Activated T-helper 2 cell treated with anti-CD3 and anti-CD28 coated beads, Interferon-gamma antibody, Interleukin-2, Interleukin-4, amounts not matched to agents 10 μg/mL and 5 μg/mL and 100 μg/mL, durations not matched to agents 14 hours and 24 hours and 36 hours (primary cell): ENCODE measurements at regions not wholly inside any gene's neighbourhood (a gene's known extent, or its start where the extent isn't known, plus 50 kb on each side); places are given as distances from the start of the nearest gene placed in this dataset.
"Not testable (repeated sequence)": the region's sequence is repeated elsewhere in the genome, so short reads cannot be mapped to it uniquely, and the experiment has no call there.

Experiments used
- DNase-seq: peaks from one replicate; pipeline ENCODE4 v3.0.0; 2021; ENCODE audit warnings: low spot score
- H3K27ac Mint-ChIP-seq: one replicate; pipeline ENCODE4 v1.8.0; 2021; ENCODE audit warnings: mixed read lengths
- H3K27me3 Mint-ChIP-seq: one replicate; pipeline ENCODE4 v1.8.0; 2021; ENCODE audit warnings: low read depth, mixed read lengths
- H3K36me3 Mint-ChIP-seq: one replicate; pipeline ENCODE4 v1.8.0; 2021; ENCODE audit warnings: low read depth, mixed read lengths
- H3K4me1 Mint-ChIP-seq: one replicate; pipeline ENCODE4 v1.8.0; 2021; ENCODE audit warnings: low read depth, mixed read lengths
- H3K4me3 Mint-ChIP-seq: one replicate; pipeline ENCODE4 v1.8.0; 2021; ENCODE audit warnings: low read depth, mild to moderate bottlenecking, moderate library complexity, mixed read lengths
- H3K9me3 Mint-ChIP-seq: one replicate; pipeline ENCODE4 v1.8.0; 2021; ENCODE audit warnings: mixed read lengths
- intact Hi-C: fragments of 100-400 bp; cut with micrococcal nuclease; formaldehyde crosslinking; loops from one replicate; pipeline ENCODE4 v1.15.1; 2023

DNA sequence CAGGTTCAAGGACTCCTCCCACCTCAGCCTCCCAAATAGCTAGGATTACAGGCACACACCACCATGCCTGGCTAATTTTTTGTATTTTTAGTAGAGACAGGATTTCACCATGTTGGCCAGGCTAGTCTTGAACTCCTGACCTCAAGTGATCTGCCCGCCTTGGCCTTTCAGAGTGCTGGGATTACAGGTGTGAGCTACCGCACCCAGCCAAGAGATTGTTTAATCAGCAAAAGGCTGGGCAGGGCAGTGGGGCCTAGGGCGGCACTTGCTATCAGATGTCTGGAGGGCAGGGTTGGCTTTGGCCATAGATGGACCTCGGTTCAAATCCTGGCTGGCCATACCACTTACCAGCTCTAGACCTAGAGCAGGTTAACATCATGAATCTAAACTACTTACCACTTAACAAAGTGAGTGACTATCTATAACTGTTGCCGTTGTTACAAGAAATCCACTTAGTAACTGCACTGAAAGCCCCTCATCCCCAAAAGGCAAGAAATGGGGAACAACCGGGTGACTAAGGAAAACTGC, 60.9 kb upstream of the BCL2L14 start:
- peak overlapping the region; percentile 60 for H3K4me3 Mint-ChIP-seq
- peaks cover 12% of the 10 kb centered on the region for H3K36me3 Mint-ChIP-seq
- peaks cover 74% of the 10 kb centered on the region for H3K4me1 Mint-ChIP-seq
- not testable (repeated sequence) for DNase-seq, H3K27me3 Mint-ChIP-seq, H3K9me3 Mint-ChIP-seq
- H3K27ac Mint-ChIP-seq: peak overlapping the region; percentile 96
- intact Hi-C loops: loop anchor here (1.0 to 10.0 kb wide), 11 partner anchors 15 to 707 kb away; partner anchors contain the start of genes CDKN1B, ETV6 and GPR19

DNA sequence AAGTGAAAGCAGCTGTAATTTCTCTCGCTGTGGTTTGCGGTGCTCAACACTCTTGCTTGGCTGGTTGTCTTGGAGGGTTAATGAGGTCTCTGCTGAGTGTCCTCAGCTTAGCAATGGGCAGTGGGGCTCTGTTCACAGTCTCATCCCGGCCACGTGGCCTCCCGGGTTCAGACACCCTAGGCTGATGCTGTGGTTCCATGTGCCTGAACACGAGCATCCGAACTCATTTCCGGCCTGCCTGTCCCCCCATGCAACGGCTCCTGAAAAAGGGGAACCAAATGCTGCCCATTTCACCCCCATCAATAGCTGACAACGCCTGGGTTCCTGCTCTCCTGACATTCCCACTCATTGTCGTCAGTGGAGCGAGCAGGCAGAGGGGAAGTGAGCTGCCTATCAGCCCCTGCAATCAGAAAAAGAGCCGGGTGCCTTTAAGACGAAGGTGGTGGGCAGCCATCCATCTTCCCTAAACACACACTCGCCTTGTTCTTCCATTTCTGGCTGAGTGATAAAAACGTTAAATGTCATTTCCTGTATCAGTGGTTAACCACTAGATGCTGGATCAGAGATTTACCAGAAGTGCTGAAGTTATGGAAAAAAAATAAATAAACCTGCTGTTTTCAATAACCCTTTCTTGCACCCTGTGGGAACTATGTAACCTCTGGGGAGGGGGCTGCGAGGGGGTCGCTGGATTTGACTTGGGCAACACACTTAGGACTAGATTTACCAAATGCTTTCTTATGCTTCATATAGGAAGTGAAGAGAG, 60.3 kb upstream of the BCL2L14 start:
- Mint-ChIP-seq H3K27me3 (no peaks in the 10 kb centered on the region), H3K27ac (peak overlapping the region; percentile 96), H3K4me3 (peak overlapping the region; percentile 66), H3K9me3 (peaks cover 4% of the 10 kb centered on the region), H3K4me1 (peaks cover 78% of the 10 kb centered on the region), H3K36me3 (peaks cover 9% of the 10 kb centered on the region)
- intact Hi-C loops: loop anchor here (1.0 to 10.0 kb wide), 7 partner anchors 14 to 684 kb away; partner anchors contain the start of genes ETV6 and GPR19
- DNase-seq: peak; percentile 67

DNA sequence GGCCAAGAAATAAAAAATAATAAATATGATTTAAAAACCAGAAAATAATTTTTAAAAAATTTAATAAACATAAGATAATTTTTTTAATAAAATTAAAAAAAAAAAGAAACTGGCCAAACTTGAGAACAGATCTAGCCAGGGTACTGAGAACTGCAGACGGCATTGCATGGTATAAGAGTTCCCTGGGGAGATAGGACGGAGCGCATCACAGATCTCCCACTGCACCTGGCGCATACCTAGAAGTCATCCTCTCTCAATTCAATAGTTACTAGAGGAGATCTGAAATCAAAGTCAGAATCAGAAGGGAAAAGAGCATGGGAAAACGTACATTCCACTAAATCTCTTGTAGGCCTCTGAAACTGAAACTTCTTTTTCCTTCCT, 58.9 kb upstream of the BCL2L14 start:
- Mint-ChIP-seq H3K27me3 (no peaks in the 10 kb centered on the region), H3K36me3 (peaks cover 4% of the 10 kb centered on the region), H3K4me1 (peaks cover 86% of the 10 kb centered on the region), H3K9me3 (no peaks in the 10 kb centered on the region), H3K27ac (peak overlapping the region; percentile 66), H3K4me3 (no peak overlapping the region)
- intact Hi-C loops: loop anchor here (2.0 to 10.0 kb wide), 4 partner anchors 13 to 683 kb away; partner anchors contain the start of gene GPR19
- DNase-seq: no peak

DNA sequence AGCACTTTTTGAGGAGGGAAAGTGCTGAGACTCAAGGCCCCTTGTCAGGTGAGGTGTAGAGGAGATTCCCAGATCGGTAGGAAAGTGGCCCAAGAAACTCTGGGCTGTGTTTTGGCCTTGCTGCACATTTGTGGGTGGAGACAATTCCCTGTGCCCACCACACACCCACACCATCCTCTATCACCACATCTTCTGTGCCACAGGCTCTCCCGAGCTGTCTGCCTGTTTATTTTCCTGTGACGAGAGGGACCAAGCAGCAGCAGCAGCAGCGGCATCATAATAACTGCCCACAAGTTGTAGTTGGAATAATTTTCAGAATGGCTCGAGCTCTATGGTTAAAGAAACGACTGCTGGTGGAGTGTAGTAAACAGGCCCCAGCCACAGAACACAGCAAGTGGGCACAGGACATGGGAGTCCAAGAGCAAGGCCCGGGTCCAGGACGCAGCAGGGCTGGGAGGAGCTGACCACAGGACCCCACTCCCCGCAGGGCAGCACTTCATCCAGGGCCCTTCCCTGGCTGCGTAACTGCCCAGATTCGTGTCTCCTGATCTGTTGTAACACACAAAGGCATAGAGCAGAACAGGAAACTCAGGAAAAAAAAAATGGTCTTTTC, 55.6 kb upstream of the BCL2L14 start:
- H3K36me3 Mint-ChIP-seq: peaks cover 4% of the 10 kb centered on the region
- peaks cover 64% of the 10 kb centered on the region for H3K4me1 Mint-ChIP-seq
- intact Hi-C loops: loop anchor here (10.0 kb wide), 1 partner anchor 680 kb away; the partner anchor contains the start of gene GPR19
- H3K9me3 Mint-ChIP-seq: no peaks in the 10 kb centered on the region
- H3K4me3 Mint-ChIP-seq: no peak overlapping the region
- DNase-seq: no peak
- H3K27me3 Mint-ChIP-seq: no peaks in the 10 kb centered on the region
- H3K27ac Mint-ChIP-seq: peak overlapping the region; percentile 94

DNA sequence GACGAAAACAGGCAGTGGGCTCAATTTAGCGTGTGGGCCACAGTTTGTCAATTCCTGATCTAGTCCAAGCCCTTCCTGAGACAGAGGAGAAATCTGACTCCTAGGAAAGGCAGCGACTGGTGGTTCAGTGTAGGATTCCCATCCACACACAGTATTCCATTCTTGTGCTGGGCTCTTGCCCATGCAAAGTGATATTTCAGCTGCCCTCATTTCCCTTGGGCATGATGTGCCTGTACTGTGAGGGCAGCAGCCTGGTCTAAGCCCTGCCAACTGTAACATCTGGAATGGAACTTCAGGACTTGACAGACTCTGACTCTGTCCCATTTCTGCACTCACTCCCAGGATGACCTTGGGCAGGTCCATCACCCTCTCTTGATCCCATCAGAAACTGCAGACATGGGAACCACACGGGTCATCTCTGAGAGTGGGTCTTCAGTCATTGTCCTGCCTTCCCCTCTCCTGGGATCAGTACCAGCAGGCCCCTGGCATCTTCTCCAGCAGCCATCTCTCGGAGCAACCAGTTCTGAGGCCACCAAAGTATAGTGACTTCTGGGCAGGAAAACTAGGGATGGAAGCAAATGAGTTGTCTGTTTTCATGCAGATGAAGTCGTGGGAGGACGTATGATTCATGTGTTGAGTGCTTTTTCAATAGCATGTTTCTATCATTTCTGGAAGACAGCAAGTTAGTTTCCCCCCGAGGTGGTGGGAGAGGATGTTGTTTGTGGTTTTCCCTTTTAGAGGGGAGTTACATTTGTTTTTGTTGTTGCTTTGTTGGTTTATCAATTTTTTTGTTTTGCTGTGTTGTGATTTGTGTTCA, 54.2 kb upstream of the BCL2L14 start:
- Mint-ChIP-seq H3K9me3 (no peaks in the 10 kb centered on the region), H3K4me1 (peaks cover 51% of the 10 kb centered on the region), H3K4me3 (peak overlapping the region; percentile 35), H3K27ac (peak overlapping the region; percentile 94), H3K36me3 (peaks cover 4% of the 10 kb centered on the region), H3K27me3 (peaks cover 2% of the 10 kb centered on the region)
- DNase-seq: no peak
- intact Hi-C loops: loop anchor here (1.0 to 10.0 kb wide), 2 partner anchors 9 to 678 kb away; partner anchors contain the start of gene GPR19

DNA sequence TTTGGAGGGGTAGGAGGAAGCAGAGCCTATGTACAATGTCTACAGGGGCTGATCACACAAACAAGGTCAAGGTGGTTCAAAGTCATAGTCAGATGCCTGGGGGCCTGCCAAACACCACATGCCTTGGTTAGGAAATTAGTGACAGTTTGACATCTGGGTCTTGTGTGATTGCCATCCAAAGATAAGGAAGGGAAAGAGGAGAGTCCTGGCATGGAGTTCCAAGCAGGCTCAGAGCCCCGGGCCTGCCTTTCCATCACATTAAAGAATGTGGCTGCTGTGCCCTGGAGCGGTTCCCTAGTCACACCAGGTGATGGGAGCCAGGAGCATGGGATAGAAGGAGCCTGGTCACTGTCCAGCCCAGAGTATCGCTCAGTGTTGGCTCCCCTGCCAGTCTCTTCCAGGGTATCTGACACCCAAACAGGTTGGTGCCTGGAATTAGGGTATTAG, 53.6 kb upstream of the BCL2L14 start:
- Mint-ChIP-seq H3K27ac (peak overlapping the region; percentile 94), H3K9me3 (no peaks in the 10 kb centered on the region), H3K36me3 (peaks cover 3% of the 10 kb centered on the region), H3K4me3 (peak overlapping the region; percentile 35), H3K4me1 (peaks cover 46% of the 10 kb centered on the region), H3K27me3 (peaks cover 2% of the 10 kb centered on the region)
- no peak for DNase-seq
- intact Hi-C loops: loop anchor here (10.0 kb wide), 1 partner anchor 678 kb away; the partner anchor contains the start of gene GPR19

DNA sequence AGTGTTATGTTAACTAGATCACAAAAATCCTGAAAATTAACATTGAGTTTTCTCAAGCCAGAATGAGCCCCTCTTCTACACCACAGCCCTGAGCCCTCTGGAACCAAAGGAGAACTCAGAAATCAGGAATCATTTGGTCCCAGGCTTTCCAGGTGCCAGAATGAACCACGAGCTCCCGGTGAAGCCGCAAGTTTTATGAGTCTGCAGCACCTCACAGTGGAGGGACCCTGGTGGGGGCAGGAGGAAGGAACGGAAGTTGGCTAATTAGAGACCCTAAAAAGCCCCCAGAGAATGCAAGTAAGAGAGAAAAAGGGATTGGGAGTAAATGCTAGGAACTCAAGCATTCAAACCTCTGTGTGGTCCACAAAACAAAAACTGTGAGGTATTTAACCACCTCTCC, 52.9 kb upstream of the BCL2L14 start:
- intact Hi-C loops: loop anchor here (10.0 kb wide), 1 partner anchor 677 kb away; the partner anchor contains the start of gene GPR19
- H3K4me3 Mint-ChIP-seq: no peak overlapping the region
- peak overlapping the region; percentile 18 for H3K27ac Mint-ChIP-seq
- DNase-seq: no peak
- no peaks in the 10 kb centered on the region for H3K9me3 Mint-ChIP-seq
- peaks cover 44% of the 10 kb centered on the region for H3K4me1 Mint-ChIP-seq
- H3K36me3 Mint-ChIP-seq: no peaks in the 10 kb centered on the region
- H3K27me3 Mint-ChIP-seq: peaks cover 2% of the 10 kb centered on the region

DNA sequence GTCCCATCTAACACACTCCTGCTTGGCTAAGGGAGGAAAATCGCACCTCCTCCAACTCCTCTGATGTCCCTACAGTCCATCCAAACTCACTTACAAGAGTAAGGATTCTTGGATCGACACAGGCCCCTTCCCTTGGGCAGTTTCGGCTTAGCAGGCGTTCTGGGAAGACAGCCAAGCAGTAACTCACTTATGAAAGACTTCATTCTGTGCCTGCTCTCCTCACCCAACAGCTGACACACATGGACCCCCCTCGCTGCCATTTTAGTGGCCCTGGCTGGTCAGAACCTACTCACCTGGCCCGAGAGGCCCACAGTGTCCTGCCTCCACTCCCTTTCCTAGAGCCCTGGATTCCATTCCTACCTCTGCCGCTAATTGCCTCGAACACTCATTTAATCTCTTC, 52.3 kb upstream of the BCL2L14 start:
- H3K27me3 Mint-ChIP-seq: peaks cover 2% of the 10 kb centered on the region
- H3K27ac Mint-ChIP-seq: peak overlapping the region; percentile 34
- DNase-seq: no peak
- H3K4me3 Mint-ChIP-seq: no peak overlapping the region
- H3K9me3 Mint-ChIP-seq: no peaks in the 10 kb centered on the region
- intact Hi-C loops: loop anchor here (10.0 kb wide), 1 partner anchor 676 kb away; the partner anchor contains the start of gene GPR19
- H3K4me1 Mint-ChIP-seq: peaks cover 41% of the 10 kb centered on the region
- H3K36me3 Mint-ChIP-seq: no peaks in the 10 kb centered on the region

- peaks cover 2% of the 10 kb centered on the region for H3K27me3 Mint-ChIP-seq
- H3K4me3 Mint-ChIP-seq: no peak overlapping the region
- H3K4me1 Mint-ChIP-seq: peaks cover 44% of the 10 kb centered on the region
- intact Hi-C loops: loop anchor here (10.0 kb wide), 1 partner anchor 675 kb away; the partner anchor contains the start of gene GPR19
- H3K9me3 Mint-ChIP-seq: no peaks in the 10 kb centered on the region
- no peak overlapping the region for H3K27ac Mint-ChIP-seq
- DNase-seq: no peak
- H3K36me3 Mint-ChIP-seq: no peaks in the 10 kb centered on the region
These were observed 50.9 kb upstream of the BCL2L14 start for GRCh38 chr12:12019881-12020280.

DNA sequence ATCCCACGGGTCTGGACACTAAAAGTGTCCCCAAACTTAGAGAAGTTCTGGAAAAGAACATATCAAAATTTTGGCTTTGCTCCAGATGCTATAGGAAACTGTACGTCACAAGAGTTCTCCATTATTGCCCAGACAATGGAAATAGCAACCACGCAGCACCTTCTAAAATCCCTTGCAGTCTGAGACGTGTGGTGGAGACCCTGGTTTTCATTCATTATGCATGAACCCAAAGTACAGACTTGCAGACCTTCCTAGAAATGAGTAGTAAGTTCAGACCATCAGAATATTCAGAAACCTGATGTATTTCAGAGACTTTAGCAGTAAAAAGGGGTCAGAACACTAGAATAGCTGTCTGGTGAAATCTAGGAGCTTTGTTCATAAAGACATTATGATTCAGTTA, 50.0 kb upstream of the BCL2L14 start:
- no peak for DNase-seq
- H3K27ac Mint-ChIP-seq: no peak overlapping the region
- intact Hi-C loops: no loop called here
- peaks cover 3% of the 10 kb centered on the region for H3K9me3 Mint-ChIP-seq
- H3K27me3 Mint-ChIP-seq: peaks cover 2% of the 10 kb centered on the region
- H3K4me1 Mint-ChIP-seq: peaks cover 42% of the 10 kb centered on the region
- H3K4me3 Mint-ChIP-seq: no peak overlapping the region
- no peaks in the 10 kb centered on the region for H3K36me3 Mint-ChIP-seq
